Peyer's patch (tissue), 4 donors: ENCODE measurements at regions not wholly inside any gene's neighbourhood (a gene's known extent, or its start where the extent isn't known, plus 50 kb on each side); places are given as distances from the start of the nearest gene placed in this dataset.

Source experiments
- POLR2A ChIP-seq, 2 donors: fragments of 450-650 bp; IDR thresholded peaks; one replicate each; pipeline ENCODE4 v1.5.1; 2017; ENCODE audit warnings: antibody characterized with exemption in 2 of 2, mild to moderate bottlenecking in 2 of 2, moderate library complexity in 2 of 2
- TF ChIP-seq, protein P1 (sequence below), 6 experiments: fragments of 450-650 bp in 4 of 6; fragments of 200-600 bp in 2 of 6; sonication (generic) in 1 of 6; IDR thresholded peaks; one replicate each; pipeline ENCODE4 v1.5.1; 2017 to 2019; ENCODE audit warnings: antibody characterized with exemption in 6 of 6, mild to moderate bottlenecking in 3 of 6, moderate library complexity in 1 of 6

DNA sequence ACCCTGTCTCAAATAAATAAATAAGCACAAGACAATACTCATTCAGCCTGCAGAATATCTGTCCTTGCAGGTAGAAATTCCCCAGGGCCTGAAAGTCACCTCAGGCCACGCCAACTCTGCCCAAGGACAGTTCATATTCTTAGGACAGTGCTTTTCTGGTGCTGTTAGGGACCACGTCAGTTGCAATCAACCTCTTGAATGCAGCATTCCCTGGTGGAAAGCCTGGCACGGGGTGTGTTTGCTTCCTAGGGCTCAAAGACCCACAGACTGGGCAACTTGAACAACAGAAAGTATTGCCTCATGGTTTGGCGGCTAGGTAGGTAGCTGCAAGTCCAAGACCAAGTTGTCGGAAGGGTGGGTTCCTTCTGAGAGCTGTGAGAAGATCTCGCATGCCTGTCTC is 160.3 kb downstream of the KCTD15 start:
- TF ChIP-seq, protein P1, sequence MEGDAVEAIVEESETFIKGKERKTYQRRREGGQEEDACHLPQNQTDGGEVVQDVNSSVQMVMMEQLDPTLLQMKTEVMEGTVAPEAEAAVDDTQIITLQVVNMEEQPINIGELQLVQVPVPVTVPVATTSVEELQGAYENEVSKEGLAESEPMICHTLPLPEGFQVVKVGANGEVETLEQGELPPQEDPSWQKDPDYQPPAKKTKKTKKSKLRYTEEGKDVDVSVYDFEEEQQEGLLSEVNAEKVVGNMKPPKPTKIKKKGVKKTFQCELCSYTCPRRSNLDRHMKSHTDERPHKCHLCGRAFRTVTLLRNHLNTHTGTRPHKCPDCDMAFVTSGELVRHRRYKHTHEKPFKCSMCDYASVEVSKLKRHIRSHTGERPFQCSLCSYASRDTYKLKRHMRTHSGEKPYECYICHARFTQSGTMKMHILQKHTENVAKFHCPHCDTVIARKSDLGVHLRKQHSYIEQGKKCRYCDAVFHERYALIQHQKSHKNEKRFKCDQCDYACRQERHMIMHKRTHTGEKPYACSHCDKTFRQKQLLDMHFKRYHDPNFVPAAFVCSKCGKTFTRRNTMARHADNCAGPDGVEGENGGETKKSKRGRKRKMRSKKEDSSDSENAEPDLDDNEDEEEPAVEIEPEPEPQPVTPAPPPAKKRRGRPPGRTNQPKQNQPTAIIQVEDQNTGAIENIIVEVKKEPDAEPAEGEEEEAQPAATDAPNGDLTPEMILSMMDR (IDR thresholded peaks at IDR 0.05), result no peak
- TF ChIP-seq POLR2A (IDR thresholded peaks at IDR 0.05), result no peak
